Right lobe of liver (tissue), 6 donors: ENCODE measurements at regions not wholly inside any gene's neighbourhood (a gene's known extent, or its start where the extent isn't known, plus 50 kb on each side); places are given as distances from the start of the nearest gene placed in this dataset.
A peak's percentile ranks its signal among the peaks of the same experiment; 100 is the strongest.

ENCODE experiments used
- ATAC-seq, 4 donors: fragments of 200-7000 bp; cut with Tn5 transposase; one replicate each; pipeline ENCODE4 v1.9.1; 2020; ENCODE audit warnings: mild to moderate bottlenecking in 4 of 4, moderate library complexity in 4 of 4
- DNase-seq, 3 donors: peaks; one replicate each; pipeline ENCODE4 v3.0.0-alpha.2; 2020
- H3K27ac ChIP-seq, 3 donors: fragments of 200-600 bp; one replicate each; pipeline ENCODE4 v1.8.0; 2022
- H3K27me3 ChIP-seq, 2 donors: fragments of 200-600 bp; one replicate each; pipeline ENCODE4 v1.8.0; 2022
- H3K36me3 ChIP-seq, 4 donors: fragments of 200-600 bp; sonication (generic) in 1 of 4; one replicate each; pipeline versions ENCODE4 v1.5.1 to v1.8.0; 2017 to 2022; ENCODE audit warnings: control low read depth in 1 of 4
- H3K4me1 ChIP-seq, 4 donors: fragments of 200-600 bp; sonication (generic) in 1 of 4; one replicate each; pipeline versions ENCODE4 v1.5.1 to v1.8.0; 2017 to 2022; ENCODE audit warnings: control low read depth in 1 of 4
- H3K4me3 ChIP-seq, 3 donors: fragments of 200-600 bp; one replicate each; pipeline ENCODE4 v1.8.0; 2022
- H3K9me3 ChIP-seq, 4 donors: fragments of 200-600 bp; sonication (generic) in 1 of 4; one replicate each; pipeline versions ENCODE4 v1.5.1 to v1.8.0; 2017 to 2022; ENCODE audit warnings: control low read depth in 1 of 4
- POLR2A ChIP-seq: fragments of 450-650 bp; IDR thresholded peaks from one replicate; pipeline ENCODE4 v1.6.1; 2017; ENCODE audit warnings: antibody characterized with exemption, mild to moderate bottlenecking
- WGBS: methylation state at CpG from one replicate; pipeline ENCODE4 v1.1.6; 2018; ENCODE audit warnings: low coverage, low lambda C conversion rate; ENCODE audit not compliant: insufficient coverage; ENCODE audit errors: missing lambda C conversion rate; 5-methylcytosine and 5-hydroxymethylcytosine counted together
- intact Hi-C, 2 donors: fragments of 100-400 bp; cut with DNase I; formaldehyde crosslinking; loops; one replicate each; pipeline versions ENCODE4 v1.11.2 to v1.14.1; 2022
- TF ChIP-seq, protein P1 (sequence below), 4 donors: fragments of 200-600 bp in 3 of 4; fragments of 450-650 bp in 1 of 4; IDR thresholded peaks; one replicate each; pipeline versions ENCODE4 v1.5.1 to v1.8.0; 2016 to 2022; ENCODE audit warnings: antibody characterized with exemption in 4 of 4, mild to moderate bottlenecking in 2 of 4
- donor health status: DM: no; HTN: yes; CAD: no.
- donor health status: DM: no; HTN: no; CAD: no.
- donor health status: DM: no; HTN: no; CAD: no.
- donor health status: DM: no; HTN: yes; CAD: no.
- donor health status: DM: no; HTN: yes; CAD: no.

DNA sequence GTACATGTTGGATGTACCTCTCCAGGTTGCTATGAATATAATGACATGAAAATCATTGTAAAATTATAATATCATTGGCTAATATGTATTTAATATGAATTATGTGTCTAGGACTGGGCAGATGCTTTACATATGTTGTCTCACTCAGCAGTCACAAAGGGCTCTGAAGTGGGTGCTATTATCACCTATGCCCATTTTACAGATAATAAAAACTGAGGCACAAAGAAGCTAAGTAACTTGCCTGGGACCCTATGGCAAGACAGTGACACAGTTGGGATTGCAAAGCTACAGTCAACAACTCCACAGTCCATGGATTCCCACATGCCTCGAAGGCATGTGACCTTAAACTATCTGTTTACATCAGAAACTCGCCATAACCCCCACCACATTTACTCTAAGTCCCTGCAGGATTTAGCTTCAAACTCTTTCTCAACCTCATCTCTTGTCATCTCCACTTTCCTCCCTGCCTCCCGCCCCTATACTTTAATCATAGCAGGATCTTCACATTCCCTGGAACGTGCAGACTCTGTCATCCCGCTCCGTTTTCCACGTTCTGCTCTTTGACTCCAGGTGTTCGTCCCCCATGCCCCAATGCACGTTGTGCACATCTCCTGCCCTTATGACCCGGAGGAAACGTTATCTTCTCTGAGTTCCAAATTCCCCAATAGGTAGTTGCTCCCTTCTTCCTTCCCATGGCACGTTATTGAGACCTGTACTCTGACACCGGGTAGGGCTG lies 143.0 kb upstream of the NRIP1 start:
- intact Hi-C loops = no loop called here
- DNase-seq (no peak), ATAC-seq (no peak)
- TF ChIP-seq POLR2A = no peak
- TF ChIP-seq, protein P1, sequence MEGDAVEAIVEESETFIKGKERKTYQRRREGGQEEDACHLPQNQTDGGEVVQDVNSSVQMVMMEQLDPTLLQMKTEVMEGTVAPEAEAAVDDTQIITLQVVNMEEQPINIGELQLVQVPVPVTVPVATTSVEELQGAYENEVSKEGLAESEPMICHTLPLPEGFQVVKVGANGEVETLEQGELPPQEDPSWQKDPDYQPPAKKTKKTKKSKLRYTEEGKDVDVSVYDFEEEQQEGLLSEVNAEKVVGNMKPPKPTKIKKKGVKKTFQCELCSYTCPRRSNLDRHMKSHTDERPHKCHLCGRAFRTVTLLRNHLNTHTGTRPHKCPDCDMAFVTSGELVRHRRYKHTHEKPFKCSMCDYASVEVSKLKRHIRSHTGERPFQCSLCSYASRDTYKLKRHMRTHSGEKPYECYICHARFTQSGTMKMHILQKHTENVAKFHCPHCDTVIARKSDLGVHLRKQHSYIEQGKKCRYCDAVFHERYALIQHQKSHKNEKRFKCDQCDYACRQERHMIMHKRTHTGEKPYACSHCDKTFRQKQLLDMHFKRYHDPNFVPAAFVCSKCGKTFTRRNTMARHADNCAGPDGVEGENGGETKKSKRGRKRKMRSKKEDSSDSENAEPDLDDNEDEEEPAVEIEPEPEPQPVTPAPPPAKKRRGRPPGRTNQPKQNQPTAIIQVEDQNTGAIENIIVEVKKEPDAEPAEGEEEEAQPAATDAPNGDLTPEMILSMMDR (IDR thresholded peaks at IDR 0.05) = no peak
- Histone ChIP-seq H3K4me1 (peaks cover 0 to 73% (median 25%) of the 10 kb centered on the region in 4 donors), H3K27me3 (no peaks in the 10 kb centered on the region), H3K9me3 (no peaks in the 10 kb centered on the region), H3K36me3 (no peaks in the 10 kb centered on the region), H3K27ac (no peak overlapping the region), H3K4me3 (no peak overlapping the region)
- 73% methylated on average over 10 of the region's 13 CpGs for WGBS

DNA sequence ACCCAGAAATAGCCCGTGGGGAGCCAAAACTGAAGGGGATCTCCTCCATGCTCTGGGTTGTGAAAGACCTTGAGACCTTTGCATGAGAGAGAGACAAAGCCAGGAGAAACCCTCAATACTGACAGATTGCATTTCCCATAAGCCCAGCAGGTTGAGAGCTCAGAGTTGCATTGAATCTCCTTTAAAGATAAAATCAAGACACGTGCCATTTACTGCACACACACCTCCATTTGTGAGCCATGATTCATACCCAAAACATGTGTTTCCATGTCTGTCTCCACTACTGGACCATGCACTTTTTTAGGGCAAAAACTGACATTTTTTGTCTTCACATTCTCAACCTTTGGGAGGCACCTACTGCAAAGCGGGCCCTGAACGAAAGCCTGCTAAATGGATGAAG lies 144.0 kb upstream of the NRIP1 start:
- WGBS = 95% methylated on average over 3 of the region's 4 CpGs
- H3K9me3 ChIP-seq = no peaks in the 10 kb centered on the region
- H3K4me3 ChIP-seq = no peak overlapping the region
- ATAC-seq (no peak), DNase-seq (no peak)
- H3K27ac ChIP-seq = no peak overlapping the region
- intact Hi-C loops = no loop called here
- H3K27me3 ChIP-seq = no peaks in the 10 kb centered on the region
- TF ChIP-seq POLR2A = no peak
- TF ChIP-seq, protein P1 (IDR thresholded peaks at IDR 0.05) = no peak
- H3K36me3 ChIP-seq = no peaks in the 10 kb centered on the region
- peaks cover 0 to 65% (median 23%) of the 10 kb centered on the region in 4 donors for H3K4me1 ChIP-seq

DNA sequence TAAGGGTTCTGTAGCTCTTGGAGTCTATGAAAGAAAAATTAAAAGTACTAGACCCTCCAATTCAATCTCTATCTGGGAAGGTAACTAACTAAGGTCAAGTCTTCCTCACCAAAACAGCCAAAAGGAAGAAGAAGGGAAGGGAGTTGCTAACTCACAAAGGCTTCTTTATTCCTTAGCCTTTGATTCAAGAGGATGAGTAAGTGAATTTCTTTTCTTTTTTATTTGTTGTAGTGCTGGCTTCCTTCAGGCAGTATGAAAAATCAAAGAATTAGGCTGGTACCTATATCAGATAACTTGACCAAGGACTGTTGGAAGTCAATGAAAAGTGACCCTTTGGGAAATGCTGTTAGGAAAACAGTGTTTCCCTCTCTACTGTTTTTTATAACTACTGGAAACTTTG lies 144.4 kb upstream of the NRIP1 start:
- no peak for TF ChIP-seq POLR2A
- TF ChIP-seq, protein P1 (IDR thresholded peaks at IDR 0.05) = no peak
- H3K4me1 ChIP-seq = peaks cover 0 to 60% (median 21%) of the 10 kb centered on the region in 4 donors
- ATAC-seq = no peak
- H3K27ac ChIP-seq = no peak overlapping the region
- H3K9me3 ChIP-seq = no peaks in the 10 kb centered on the region
- H3K4me3 ChIP-seq = no peak overlapping the region
- intact Hi-C loops = no loop called here
- no peak for DNase-seq
- H3K27me3 ChIP-seq = no peaks in the 10 kb centered on the region
- no peaks in the 10 kb centered on the region for H3K36me3 ChIP-seq

DNA sequence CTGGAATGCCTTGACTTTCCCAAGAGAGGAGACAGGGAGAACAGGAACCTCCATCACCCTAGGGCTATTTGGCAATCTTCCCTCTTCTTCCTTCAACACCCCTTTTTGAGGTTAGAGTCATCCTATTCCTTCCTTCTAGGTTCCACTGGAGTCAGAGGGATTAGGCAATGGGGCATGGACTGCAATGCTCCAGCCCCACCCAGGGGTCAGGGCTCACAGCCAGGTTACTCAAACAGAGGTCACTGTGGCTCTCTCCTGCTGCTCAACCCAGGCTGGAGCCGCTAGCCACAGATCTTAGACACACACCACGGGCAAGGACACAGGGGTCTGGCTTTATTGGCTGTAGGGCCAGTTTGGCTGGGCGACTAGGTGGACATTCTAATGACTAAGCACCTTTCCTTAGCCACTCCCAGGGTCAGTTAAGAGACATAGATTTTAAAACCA lies 145.5 kb upstream of the NRIP1 start:
- ATAC-seq = peak; percentile 91 to 96 (median 94)
- peak; percentile 89 to 96 (median 95) for DNase-seq
- Histone ChIP-seq H3K27ac (peak overlapping the region in 1 of 3 donors; percentile 63), H3K4me3 (no peak overlapping the region), H3K4me1 (peaks cover 0 to 64% (median 21%) of the 10 kb centered on the region in 4 donors), H3K27me3 (no peaks in the 10 kb centered on the region), H3K36me3 (no peaks in the 10 kb centered on the region), H3K9me3 (no peaks in the 10 kb centered on the region)
- 5% methylated on average over 3 of the region's 3 CpGs for WGBS
- intact Hi-C loops = no loop called here
- TF ChIP-seq, protein P1 (IDR thresholded peaks at IDR 0.05) = no peak
- TF ChIP-seq POLR2A = no peak
